B cell (primary cell): ENCODE measurements at regions not wholly inside any gene's neighbourhood (a gene's known extent, or its start where the extent isn't known, plus 50 kb on each side); places are given as distances from the start of the nearest gene placed in this dataset.

Source experiments
- ATAC-seq: fragments of 200-7000 bp; cut with Tn5 transposase; one replicate; pipeline ENCODE4 v1.10.0; 2021; ENCODE audit warnings: low read depth, mild to moderate bottlenecking, moderate number of reproducible peaks, moderate library complexity
- CTCF ChIA-PET: fragments of 350-600 bp; sonication (Branson Sonifier 250); formaldehyde crosslinking; loops from one replicate; lab custom pipeline; 2021; ENCODE audit warnings: antibody characterized with exemption, inconsistent platforms; lab: Charles Lee
- POLR2A ChIA-PET: fragments of 350-600 bp; sonication (Branson Sonifier 250); formaldehyde crosslinking; loops from one replicate; lab custom pipeline; 2021; ENCODE audit warnings: antibody characterized with exemption; lab: Charles Lee
- DNase-seq: peaks from one replicate; pipeline ENCODE4 v3.0.0; 2013
- H2AFZ ChIP-seq: 2 replicates; pipeline ENCODE4 v1.6.1; 2012; ENCODE audit warnings: mild to moderate bottlenecking, low read depth, low read length; ENCODE audit not compliant: insufficient read depth, poor library complexity, severe bottlenecking
- H3K27ac ChIP-seq, 2 donors: 1 replicate in 1 of 2; 2 replicates in 1 of 2; pipeline ENCODE4 v1.5.1; 2012 to 2013; ENCODE audit warnings: low read length in 2 of 2, mild to moderate bottlenecking in 2 of 2, moderate library complexity in 1 of 2
- H3K27me3 ChIP-seq, 4 experiments: fragments of 200-600 bp in 1 of 4; sonication (generic) in 1 of 4; replicated peaks in 1 of 4; 1 replicate in 2 of 4; 2 replicates in 2 of 4; pipeline versions ENCODE4 v1.6.1 to v1.7.0; 2013 to 2016; ENCODE audit warnings: low read length in 3 of 4, mild to moderate bottlenecking in 2 of 4, mixed read lengths in 1 of 4, moderate library complexity in 1 of 4; ENCODE audit not compliant: insufficient read depth in 4 of 4, control insufficient read depth in 3 of 4; ENCODE audit errors: control extremely low read depth in 1 of 4
- H3K36me3 ChIP-seq, 2 experiments: replicated peaks in 1 of 2; 1 replicate in 1 of 2; 2 replicates in 1 of 2; pipeline versions ENCODE4 v1.6.1 to v1.7.1; 2013; ENCODE audit warnings: low read length in 1 of 2; ENCODE audit not compliant: insufficient read depth in 2 of 2, control insufficient read depth in 1 of 2; ENCODE audit errors: control extremely low read depth in 1 of 2, extremely low read depth in 1 of 2
- H3K4me1 ChIP-seq, 2 donors: fragments of 200-600 bp in 1 of 2; sonication (generic) in 1 of 2; 1 replicate in 1 of 2; 2 replicates in 1 of 2; pipeline versions ENCODE4 v1.5.1 to v1.6.1; 2013 to 2017; ENCODE audit warnings: low read length in 2 of 2; ENCODE audit not compliant: control insufficient read depth in 2 of 2, insufficient read depth in 2 of 2
- H3K4me2 ChIP-seq: replicated peaks from 2 replicates; pipeline ENCODE3; 2012; ENCODE audit warnings: mild to moderate bottlenecking, low read depth, low read length; ENCODE audit not compliant: poor library complexity, severe bottlenecking
- H3K4me3 ChIP-seq, 5 experiments: fragments of 200-600 bp in 1 of 5; sonication (generic) in 1 of 5; 1 replicate in 3 of 5; 2 replicates in 2 of 5; pipeline versions ENCODE4 v1.5.1 to v1.7.0; 2011 to 2016; ENCODE audit warnings: low read length in 4 of 5, mild to moderate bottlenecking in 4 of 5, low read depth in 2 of 5, control low read depth in 1 of 5, moderate library complexity in 1 of 5; ENCODE audit not compliant: insufficient read depth in 1 of 5; ENCODE audit errors: control extremely low read depth in 1 of 5, extremely low read depth in 1 of 5
- H3K79me2 ChIP-seq: fragments of 200-600 bp; sonication (generic); one replicate; pipeline ENCODE4 v1.6.0; 2016; ENCODE audit warnings: low read length; ENCODE audit not compliant: control insufficient read depth, insufficient read depth
- H3K9ac ChIP-seq: fragments of 200-600 bp; sonication (generic); 2 replicates; pipeline ENCODE4 v1.6.1; 2017; ENCODE audit warnings: mild to moderate bottlenecking, low read length, moderate library complexity
- H3K9me3 ChIP-seq, 3 donors: one replicate each; pipeline versions ENCODE4 v1.6.1 to v1.7.1; 2013; ENCODE audit warnings: low read length in 2 of 3; ENCODE audit not compliant: control insufficient read depth in 2 of 3, insufficient read depth in 1 of 3; ENCODE audit errors: control extremely low read depth in 1 of 3
- H4K20me1 ChIP-seq: 2 replicates; pipeline ENCODE4 v1.6.0; 2012; ENCODE audit warnings: mild to moderate bottlenecking, low read length; ENCODE audit not compliant: insufficient read depth, control insufficient read depth, poor library complexity, severe bottlenecking
- H3K27ac Mint-ChIP-seq: one replicate; pipeline ENCODE4 v1.8.0; 2021; ENCODE audit warnings: mixed read lengths
- H3K27me3 Mint-ChIP-seq: one replicate; pipeline ENCODE4 v1.8.0; 2021; ENCODE audit warnings: mixed read lengths
- H3K4me1 Mint-ChIP-seq: one replicate; pipeline ENCODE4 v1.8.0; 2021; ENCODE audit warnings: mixed read lengths
- H3K4me3 Mint-ChIP-seq: one replicate; pipeline ENCODE4 v1.8.0; 2021; ENCODE audit warnings: mixed read lengths
- H3K9me3 Mint-ChIP-seq: one replicate; pipeline ENCODE4 v1.8.0; 2022; ENCODE audit warnings: mixed read lengths; ENCODE audit not compliant: insufficient read depth
- CTCF ChIP-seq: fragments of 200-600 bp; IDR thresholded peaks from one replicate; pipeline ENCODE4 v1.8.0; 2022; ENCODE audit warnings: antibody characterized with exemption, mild to moderate bottlenecking
- EZH2 ChIP-seq: IDR thresholded peaks from 2 replicates; pipeline ENCODE4 v1.6.1; 2012; ENCODE audit warnings: borderline replicate concordance, low read depth, mild to moderate bottlenecking, moderate library complexity, low read length; ENCODE audit not compliant: insufficient read depth, poor library complexity, severe bottlenecking
- WGBS: methylation state at CpG from one replicate; pipeline ENCODE4 v1.1.5; 2013; ENCODE audit warnings: missing lambda C conversion rate; ENCODE audit not compliant: insufficient coverage; 5-methylcytosine and 5-hydroxymethylcytosine counted together
- intact Hi-C: fragments of 100-400 bp; cut with micrococcal nuclease; formaldehyde crosslinking; loops from one replicate; pipeline ENCODE4 v1.10.0; 2022

- Histone ChIP-seq H3K9me3 (peaks cover 0 to 5% (median 4%) of the 10 kb centered on the region in 3 donors), H3K4me2 (no peak overlapping the region), H4K20me1 (no peaks in the 10 kb centered on the region), H3K4me1 (no peaks in the 10 kb centered on the region), H3K27ac (no peak overlapping the region), H2AFZ (no peak overlapping the region), H3K27me3 (no peaks in the 10 kb centered on the region), H3K9ac (no peak overlapping the region), H3K79me2 (no peaks in the 10 kb centered on the region), H3K36me3 (no peaks in the 10 kb centered on the region), H3K4me3 (no peak overlapping the region)
- intact Hi-C loops, result no loop called here
- ATAC-seq, result no peak
- peaks cover 4% of the 10 kb centered on the region for H3K9me3 Mint-ChIP-seq
- POLR2A ChIA-PET, result no interaction called here
- H3K4me1 Mint-ChIP-seq, result no peaks in the 10 kb centered on the region
- WGBS, result no CpG with 5 or more reads among the region's 3 CpGs
- TF ChIP-seq CTCF (no peak), EZH2 (no peak)
- DNase-seq, result no peak
- no peaks in the 10 kb centered on the region for H3K27me3 Mint-ChIP-seq
- CTCF ChIA-PET, result no interaction called here
- no peak overlapping the region for H3K27ac Mint-ChIP-seq
- no peak overlapping the region for H3K4me3 Mint-ChIP-seq
Measured at GRCh38 chr6:140940251-140940925, 1192.3 kb upstream of the GJE1 start.

- Mint-ChIP-seq H3K27me3 (no peaks in the 10 kb centered on the region), H3K4me1 (no peaks in the 10 kb centered on the region), H3K9me3 (no peaks in the 10 kb centered on the region), H3K4me3 (no peak overlapping the region), H3K27ac (no peak overlapping the region)
- H3K4me1 ChIP-seq, result no peaks in the 10 kb centered on the region
- H3K9ac ChIP-seq, result no peak overlapping the region
- ChIA-PET CTCF (no interaction called here), POLR2A (no interaction called here)
- DNase-seq (no peak), ATAC-seq (no peak)
- no peaks in the 10 kb centered on the region for H3K9me3 ChIP-seq
- H2AFZ ChIP-seq, result no peak overlapping the region
- no peak overlapping the region for H3K27ac ChIP-seq
- no peak overlapping the region for H3K4me2 ChIP-seq
- no peak overlapping the region for H3K4me3 ChIP-seq
- H3K27me3 ChIP-seq, result no peaks in the 10 kb centered on the region
- no CpG with 5 or more reads among the region's 2 CpGs for WGBS
- intact Hi-C loops, result no loop called here
- no peaks in the 10 kb centered on the region for H4K20me1 ChIP-seq
- H3K79me2 ChIP-seq, result no peaks in the 10 kb centered on the region
- TF ChIP-seq EZH2, result no peak
- no peak for TF ChIP-seq CTCF
- H3K36me3 ChIP-seq, result no peaks in the 10 kb centered on the region
Measured at GRCh38 chr6:140932909-140933308, 1199.8 kb upstream of the GJE1 start.
